OCI-LY1 (cell line): ENCODE measurements at regions not wholly inside any gene's neighbourhood (a gene's known extent, or its start where the extent isn't known, plus 50 kb on each side); places are given as distances from the start of the nearest gene placed in this dataset.

Experiments
- H2AFZ ChIP-seq: fragments of 200-600 bp; sonication (generic), shearing (Covaris generic); 2 replicates; pipeline ENCODE4 v1.6.0; 2014; ENCODE audit warnings: antibody characterized with exemption, mild to moderate bottlenecking, low read length
- H3F3A ChIP-seq: fragments of 200-600 bp; sonication (generic), shearing (Covaris generic); 2 replicates; pipeline ENCODE4 v1.6.0; 2014; ENCODE audit warnings: mild to moderate bottlenecking, antibody characterized with exemption, low read length, moderate library complexity; ENCODE audit not compliant: insufficient read depth
- H3K27ac ChIP-seq: fragments of 200-600 bp; sonication (generic); 2 replicates; pipeline ENCODE4 v1.5.1; 2014; ENCODE audit warnings: low read length, mixed run types, mild to moderate bottlenecking, low read depth; ENCODE audit not compliant: poor library complexity, severe bottlenecking
- H3K27me3 ChIP-seq: fragments of 200-600 bp; sonication (generic); 2 replicates; pipeline ENCODE4 v1.6.0; 2014; ENCODE audit warnings: antibody characterized with exemption, mild to moderate bottlenecking, low read length, moderate library complexity; ENCODE audit not compliant: insufficient read depth
- H3K36me3 ChIP-seq: fragments of 200-600 bp; sonication (generic); 2 replicates; pipeline ENCODE4 v1.6.1; 2014; ENCODE audit warnings: mild to moderate bottlenecking, antibody characterized with exemption, low read length, moderate library complexity, mixed read lengths; ENCODE audit not compliant: insufficient read depth
- H3K4me1 ChIP-seq: fragments of 200-600 bp; sonication (generic); 2 replicates; pipeline ENCODE4 v1.5.1; 2014; ENCODE audit warnings: mild to moderate bottlenecking, low read length, moderate library complexity; ENCODE audit not compliant: insufficient read depth, severe bottlenecking
- H3K4me2 ChIP-seq: fragments of 200-600 bp; sonication (generic), shearing (Covaris generic); 2 replicates; pipeline ENCODE4 v1.6.1; 2014; ENCODE audit warnings: low read length
- H3K4me3 ChIP-seq: fragments of 200-600 bp; sonication (generic); 2 replicates; pipeline ENCODE4 v1.5.1; 2014; ENCODE audit warnings: low read length, low read depth, mild to moderate bottlenecking, mixed read lengths; ENCODE audit not compliant: poor library complexity, severe bottlenecking
- H3K79me2 ChIP-seq: fragments of 200-600 bp; shearing (Covaris generic); 2 replicates; pipeline ENCODE4 v1.6.1; 2016; ENCODE audit warnings: mixed run types, low read length, mixed read lengths; ENCODE audit not compliant: insufficient read depth
- H3K9ac ChIP-seq: fragments of 200-600 bp; sonication (generic), shearing (Covaris generic); 2 replicates; pipeline ENCODE4 v1.6.1; 2014; ENCODE audit warnings: mild to moderate bottlenecking, low read length, mixed read lengths
- H3K9me2 ChIP-seq: fragments of 200-600 bp; sonication (generic), shearing (Covaris generic); 2 replicates; pipeline ENCODE4 v1.6.1; 2014; ENCODE audit warnings: low read depth, mild to moderate bottlenecking, low read length, mixed read lengths
- H3K9me3 ChIP-seq: fragments of 200-600 bp; shearing (Covaris generic); 2 replicates; pipeline ENCODE4 v1.6.1; 2014; ENCODE audit warnings: low read length, mixed read lengths
- H4K20me1 ChIP-seq: fragments of 200-600 bp; sonication (generic), shearing (Covaris generic); 2 replicates; pipeline ENCODE4 v1.6.0; 2016; ENCODE audit warnings: mild to moderate bottlenecking, low read length; ENCODE audit not compliant: insufficient read depth
- EZH2 ChIP-seq: fragments of 200-600 bp; sonication (generic), shearing (Covaris generic); IDR thresholded peaks from 2 replicates; pipeline ENCODE4 v1.8.0; 2017; ENCODE audit warnings: borderline replicate concordance, mixed run types, mild to moderate bottlenecking, antibody characterized with exemption, low read length, moderate library complexity, mixed read lengths
- TF ChIP-seq, protein P1 (sequence below): fragments of 200-600 bp; sonication (generic), shearing (Covaris generic); IDR thresholded peaks from 2 replicates; pipeline ENCODE4 v1.5.1; 2017; ENCODE audit warnings: mild to moderate bottlenecking, antibody characterized with exemption, low read length, moderate library complexity, mixed read lengths

DNA sequence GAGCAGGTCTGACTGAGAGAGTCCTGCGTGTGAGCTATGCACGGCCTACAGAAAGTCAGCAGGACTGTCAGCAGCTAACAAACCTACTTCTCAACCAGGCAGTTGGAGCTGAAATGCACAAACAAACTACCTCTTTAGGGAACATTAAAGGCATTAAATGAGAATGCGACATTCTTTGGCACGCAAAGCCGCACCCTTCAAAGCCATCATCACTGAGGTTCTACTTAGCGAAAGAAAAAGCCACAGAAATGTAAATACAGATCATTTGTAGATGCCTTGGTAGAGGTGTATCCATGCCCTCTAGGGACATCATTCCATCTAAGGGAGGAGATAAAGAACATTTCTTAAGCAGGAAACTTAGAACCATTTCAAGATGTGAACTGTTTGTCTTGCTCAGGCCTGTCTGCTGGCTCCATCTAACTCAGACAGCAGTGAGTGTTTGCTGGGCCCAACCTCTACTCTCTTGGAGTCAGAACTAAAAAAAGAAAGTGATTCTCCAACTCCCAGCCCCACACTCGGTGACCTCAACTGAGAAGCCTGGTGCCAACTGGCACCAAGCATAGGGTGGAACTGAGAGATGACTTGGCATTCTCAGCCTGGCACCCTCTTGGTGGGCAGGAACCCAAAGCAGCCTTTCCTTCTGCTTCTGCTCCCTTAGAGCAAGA, 63.5 kb upstream of the MBIP start:
- Histone ChIP-seq H2AFZ (no peak overlapping the region), H3K4me3 (no peak overlapping the region), H3K4me1 (no peaks in the 10 kb centered on the region), H3F3A (no peaks in the 10 kb centered on the region), H3K79me2 (no peaks in the 10 kb centered on the region), H3K27me3 (no peaks in the 10 kb centered on the region), H3K36me3 (no peaks in the 10 kb centered on the region), H3K9ac (no peak overlapping the region), H3K9me3 (no peaks in the 10 kb centered on the region), H4K20me1 (no peaks in the 10 kb centered on the region), H3K9me2 (no peaks in the 10 kb centered on the region), H3K4me2 (no peak overlapping the region), H3K27ac (no peak overlapping the region)
- TF ChIP-seq, protein P1, sequence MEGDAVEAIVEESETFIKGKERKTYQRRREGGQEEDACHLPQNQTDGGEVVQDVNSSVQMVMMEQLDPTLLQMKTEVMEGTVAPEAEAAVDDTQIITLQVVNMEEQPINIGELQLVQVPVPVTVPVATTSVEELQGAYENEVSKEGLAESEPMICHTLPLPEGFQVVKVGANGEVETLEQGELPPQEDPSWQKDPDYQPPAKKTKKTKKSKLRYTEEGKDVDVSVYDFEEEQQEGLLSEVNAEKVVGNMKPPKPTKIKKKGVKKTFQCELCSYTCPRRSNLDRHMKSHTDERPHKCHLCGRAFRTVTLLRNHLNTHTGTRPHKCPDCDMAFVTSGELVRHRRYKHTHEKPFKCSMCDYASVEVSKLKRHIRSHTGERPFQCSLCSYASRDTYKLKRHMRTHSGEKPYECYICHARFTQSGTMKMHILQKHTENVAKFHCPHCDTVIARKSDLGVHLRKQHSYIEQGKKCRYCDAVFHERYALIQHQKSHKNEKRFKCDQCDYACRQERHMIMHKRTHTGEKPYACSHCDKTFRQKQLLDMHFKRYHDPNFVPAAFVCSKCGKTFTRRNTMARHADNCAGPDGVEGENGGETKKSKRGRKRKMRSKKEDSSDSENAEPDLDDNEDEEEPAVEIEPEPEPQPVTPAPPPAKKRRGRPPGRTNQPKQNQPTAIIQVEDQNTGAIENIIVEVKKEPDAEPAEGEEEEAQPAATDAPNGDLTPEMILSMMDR = no peak
- no peak for TF ChIP-seq EZH2

DNA sequence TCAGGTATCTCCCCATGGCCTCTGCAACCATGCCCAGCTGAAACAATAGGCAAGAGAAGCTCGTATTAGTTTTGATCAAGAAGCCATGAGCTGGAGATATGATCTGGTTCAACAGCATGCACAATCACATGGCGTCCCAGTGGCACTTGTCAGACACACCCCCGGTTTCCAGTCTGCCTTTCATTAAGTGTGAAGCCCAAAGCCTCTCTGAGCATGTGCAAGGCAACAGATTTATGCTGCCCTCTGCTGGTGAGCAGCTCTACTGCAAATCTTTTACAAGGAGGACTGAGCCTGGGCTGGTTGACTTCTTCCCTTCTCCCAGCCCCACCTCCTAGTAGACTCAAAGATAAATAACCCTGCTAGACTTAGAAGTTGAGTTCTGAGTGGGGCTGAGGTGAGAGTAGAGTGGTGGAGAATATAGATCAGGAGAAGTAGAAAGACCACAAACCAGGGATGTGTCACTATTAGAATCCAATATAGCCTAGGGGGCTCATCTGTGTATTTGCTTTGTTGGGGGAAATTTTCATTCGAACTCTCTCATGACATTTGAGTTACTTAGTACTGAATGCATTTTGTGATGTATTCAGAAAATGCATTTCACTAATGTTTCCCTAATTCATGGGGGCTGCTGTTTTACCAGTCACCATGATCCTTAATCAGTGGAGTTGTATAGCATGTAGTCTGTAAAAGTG, 53.7 kb upstream of the MBIP start:
- Histone ChIP-seq H3K9me2 (no peaks in the 10 kb centered on the region), H3K27ac (no peak overlapping the region), H3K4me2 (no peak overlapping the region), H3F3A (no peaks in the 10 kb centered on the region), H3K4me1 (no peaks in the 10 kb centered on the region), H3K9ac (no peak overlapping the region), H3K4me3 (no peak overlapping the region), H2AFZ (no peak overlapping the region), H3K79me2 (no peaks in the 10 kb centered on the region), H4K20me1 (no peaks in the 10 kb centered on the region), H3K9me3 (no peaks in the 10 kb centered on the region), H3K36me3 (no peaks in the 10 kb centered on the region), H3K27me3 (no peaks in the 10 kb centered on the region)
- no peak for TF ChIP-seq EZH2
- TF ChIP-seq, protein P1 = peak; percentile 88
